ENCODE measurements at regions not wholly inside any gene's neighbourhood (a gene's known extent, or its start where the extent isn't known, plus 50 kb on each side); places are given as distances from the start of the nearest gene placed in this dataset.

GRCh38 chr3:105944276-105944675, 75.5 kb upstream of the CBLB start:
- H3K4me3 Mint-ChIP-seq, result no peak overlapping the region
- Histone ChIP-seq H3K4me1 (ENCODE audit: control insufficient read depth in 1 of 2, extremely low read depth in 1 of 2, insufficient read depth in 2 of 2, low read length in 2 of 2) (no peaks in the 10 kb centered on the region), H3K9me3 (no peaks in the 10 kb centered on the region), H3K27ac (ENCODE audit: low read length) (no peak overlapping the region), H3K4me3 (ENCODE audit: control insufficient read depth in 1 of 2, extremely low read depth in 1 of 2, low read length in 1 of 2) (no peak overlapping the region), H3K27me3 (replicated peaks in 1 of 2; ENCODE audit: control insufficient read depth in 2 of 2, extremely low read depth in 1 of 2, insufficient read depth in 2 of 2, low read length in 1 of 2) (no peaks in the 10 kb centered on the region), H3K36me3 (ENCODE audit: control insufficient read depth in 2 of 2, extremely low read depth in 1 of 2, insufficient read depth in 1 of 2, low read length in 1 of 2) (no peaks in the 10 kb centered on the region)
- H3K9me3 Mint-ChIP-seq, result no peaks in the 10 kb centered on the region
- ATAC-seq (replicated peaks in 1 of 4) (no peak), DNase-seq (no peak)
- H3K27me3 Mint-ChIP-seq, result no peaks in the 10 kb centered on the region
- no peaks in the 10 kb centered on the region for H3K4me1 Mint-ChIP-seq
- ChIA-PET POLR2A (no interaction called here), CTCF (interaction anchor here in 1 of 2 donors (0.7 kb wide), 1 partner anchor 9 kb away, joined by 3 read pairs; no protein-coding TSS in a partner anchor)
- H3K27ac Mint-ChIP-seq, result no peak overlapping the region
- H3K36me3 Mint-ChIP-seq, result no peaks in the 10 kb centered on the region

- Mint-ChIP-seq H3K36me3 (no peaks in the 10 kb centered on the region), H3K27ac (no peak overlapping the region), H3K4me1 (no peaks in the 10 kb centered on the region), H3K27me3 (no peaks in the 10 kb centered on the region), H3K9me3 (no peaks in the 10 kb centered on the region), H3K4me3 (no peak overlapping the region)
- CTCF ChIA-PET, result interaction anchor here in 1 of 2 donors (0.7 kb wide), 1 partner anchor 10 kb away, joined by 3 read pairs; no protein-coding TSS in a partner anchor
- Histone ChIP-seq H3K4me1 (ENCODE audit: control insufficient read depth in 1 of 2, extremely low read depth in 1 of 2, insufficient read depth in 2 of 2, low read length in 2 of 2) (no peaks in the 10 kb centered on the region), H3K36me3 (ENCODE audit: control insufficient read depth in 2 of 2, extremely low read depth in 1 of 2, insufficient read depth in 1 of 2, low read length in 1 of 2) (no peaks in the 10 kb centered on the region), H3K9me3 (no peaks in the 10 kb centered on the region), H3K4me3 (ENCODE audit: control insufficient read depth in 1 of 2, extremely low read depth in 1 of 2, low read length in 1 of 2) (no peak overlapping the region), H3K27me3 (replicated peaks in 1 of 2; ENCODE audit: control insufficient read depth in 2 of 2, extremely low read depth in 1 of 2, insufficient read depth in 2 of 2, low read length in 1 of 2) (no peaks in the 10 kb centered on the region), H3K27ac (ENCODE audit: low read length) (no peak overlapping the region)
- ATAC-seq (replicated peaks in 1 of 4) (no peak), DNase-seq (no peak)
- POLR2A ChIA-PET, result no interaction called here
- 68% methylated on average over 2 of the region's 3 CpGs for WGBS (ENCODE audit: insufficient coverage)
Measured at GRCh38 chr3:105944721-105945120, 75.9 kb upstream of the CBLB start.

- no peaks in the 10 kb centered on the region for H3K36me3 Mint-ChIP-seq
- H3K4me3 Mint-ChIP-seq, result no peak overlapping the region
- CTCF ChIA-PET, result no interaction called here
- no peaks in the 10 kb centered on the region for H3K4me1 Mint-ChIP-seq
- Histone ChIP-seq H3K4me1 (ENCODE audit: control insufficient read depth in 1 of 2, extremely low read depth in 1 of 2, insufficient read depth in 2 of 2, low read length in 2 of 2) (no peaks in the 10 kb centered on the region), H3K9me3 (no peaks in the 10 kb centered on the region), H3K4me3 (ENCODE audit: control insufficient read depth in 1 of 2, extremely low read depth in 1 of 2, low read length in 1 of 2) (no peak overlapping the region), H3K27me3 (replicated peaks in 1 of 2; ENCODE audit: control insufficient read depth in 2 of 2, extremely low read depth in 1 of 2, insufficient read depth in 2 of 2, low read length in 1 of 2) (no peaks in the 10 kb centered on the region), H3K36me3 (ENCODE audit: control insufficient read depth in 2 of 2, extremely low read depth in 1 of 2, insufficient read depth in 1 of 2, low read length in 1 of 2) (no peaks in the 10 kb centered on the region), H3K27ac (ENCODE audit: low read length) (no peak overlapping the region)
- no peaks in the 10 kb centered on the region for H3K9me3 Mint-ChIP-seq
- POLR2A ChIA-PET, result interaction anchor here in 1 of 2 donors (0.6 kb wide), 1 partner anchor 507 kb away, joined by 7 read pairs; no protein-coding TSS in a partner anchor
- DNase-seq (no peak), ATAC-seq (replicated peaks in 1 of 4) (no peak)
- no peaks in the 10 kb centered on the region for H3K27me3 Mint-ChIP-seq
- WGBS (ENCODE audit: insufficient coverage), result no CpG with 5 or more reads among the region's 2 CpGs
- H3K27ac Mint-ChIP-seq, result no peak overlapping the region
Measured at GRCh38 chr3:105948101-105948500, 79.3 kb upstream of the CBLB start.

GRCh38 chr3:105950881-105951600, 82.2 kb upstream of the CBLB start:
- Mint-ChIP-seq H3K4me3 (no peak overlapping the region), H3K27me3 (no peaks in the 10 kb centered on the region), H3K4me1 (no peaks in the 10 kb centered on the region), H3K27ac (no peak overlapping the region), H3K36me3 (no peaks in the 10 kb centered on the region), H3K9me3 (no peaks in the 10 kb centered on the region)
- Histone ChIP-seq H3K27me3 (replicated peaks in 1 of 2; ENCODE audit: control insufficient read depth in 2 of 2, extremely low read depth in 1 of 2, insufficient read depth in 2 of 2, low read length in 1 of 2) (no peaks in the 10 kb centered on the region), H3K27ac (ENCODE audit: low read length) (no peak overlapping the region), H3K4me3 (ENCODE audit: control insufficient read depth in 1 of 2, extremely low read depth in 1 of 2, low read length in 1 of 2) (no peak overlapping the region), H3K9me3 (no peaks in the 10 kb centered on the region), H3K4me1 (ENCODE audit: control insufficient read depth in 1 of 2, extremely low read depth in 1 of 2, insufficient read depth in 2 of 2, low read length in 2 of 2) (no peaks in the 10 kb centered on the region), H3K36me3 (ENCODE audit: control insufficient read depth in 2 of 2, extremely low read depth in 1 of 2, insufficient read depth in 1 of 2, low read length in 1 of 2) (no peaks in the 10 kb centered on the region)
- DNase-seq (no peak), ATAC-seq (replicated peaks in 1 of 4) (no peak)
- ChIA-PET POLR2A (no interaction called here), CTCF (no interaction called here)
- no CpG with 5 or more reads among the region's 2 CpGs for WGBS (ENCODE audit: insufficient coverage)

GRCh38 chr3:105953831-105954230, 85.0 kb upstream of the CBLB start:
- Mint-ChIP-seq H3K4me1 (no peaks in the 10 kb centered on the region), H3K27me3 (no peaks in the 10 kb centered on the region), H3K27ac (no peak overlapping the region), H3K4me3 (no peak overlapping the region), H3K36me3 (no peaks in the 10 kb centered on the region), H3K9me3 (no peaks in the 10 kb centered on the region)
- ChIA-PET POLR2A (no interaction called here), CTCF (no interaction called here)
- Histone ChIP-seq H3K36me3 (ENCODE audit: control insufficient read depth in 2 of 2, extremely low read depth in 1 of 2, insufficient read depth in 1 of 2, low read length in 1 of 2) (no peaks in the 10 kb centered on the region), H3K9me3 (no peaks in the 10 kb centered on the region), H3K27ac (ENCODE audit: low read length) (no peak overlapping the region), H3K27me3 (replicated peaks in 1 of 2; ENCODE audit: control insufficient read depth in 2 of 2, extremely low read depth in 1 of 2, insufficient read depth in 2 of 2, low read length in 1 of 2) (no peaks in the 10 kb centered on the region), H3K4me1 (ENCODE audit: control insufficient read depth in 1 of 2, extremely low read depth in 1 of 2, insufficient read depth in 2 of 2, low read length in 2 of 2) (no peaks in the 10 kb centered on the region), H3K4me3 (ENCODE audit: control insufficient read depth in 1 of 2, extremely low read depth in 1 of 2, low read length in 1 of 2) (no peak overlapping the region)
- ATAC-seq (replicated peaks in 1 of 4) (no peak), DNase-seq (no peak)
- no CpG with 5 or more reads among the region's 1 CpG for WGBS (ENCODE audit: insufficient coverage)

- no peaks in the 10 kb centered on the region for H3K36me3 Mint-ChIP-seq
- no peaks in the 10 kb centered on the region for H3K27me3 ChIP-seq (replicated peaks in 1 of 2; ENCODE audit: control insufficient read depth in 2 of 2, extremely low read depth in 1 of 2, insufficient read depth in 2 of 2, low read length in 1 of 2)
- no peak overlapping the region for H3K27ac ChIP-seq (ENCODE audit: low read length)
- H3K4me1 ChIP-seq (ENCODE audit: control insufficient read depth in 1 of 2, extremely low read depth in 1 of 2, insufficient read depth in 2 of 2, low read length in 2 of 2), result no peaks in the 10 kb centered on the region
- ATAC-seq (replicated peaks in 1 of 4) (no peak), DNase-seq (no peak)
- H3K9me3 ChIP-seq, result no peaks in the 10 kb centered on the region
- H3K9me3 Mint-ChIP-seq, result peaks cover 0 to under 1% (median 0%) of the 10 kb centered on the region in 3 donors
- POLR2A ChIA-PET, result no interaction called here
- CTCF ChIA-PET, result interaction anchor here in 1 of 2 donors (0.6 kb wide), 1 partner anchor 289 kb away, joined by 3 read pairs; no protein-coding TSS in a partner anchor
- WGBS (ENCODE audit: insufficient coverage), result no CpG with 5 or more reads among the region's 1 CpG
- H3K4me1 Mint-ChIP-seq, result no peaks in the 10 kb centered on the region
- no peak overlapping the region for H3K4me3 Mint-ChIP-seq
- H3K36me3 ChIP-seq (ENCODE audit: control insufficient read depth in 2 of 2, extremely low read depth in 1 of 2, insufficient read depth in 1 of 2, low read length in 1 of 2), result no peaks in the 10 kb centered on the region
- no peak overlapping the region for H3K4me3 ChIP-seq (ENCODE audit: control insufficient read depth in 1 of 2, extremely low read depth in 1 of 2, low read length in 1 of 2)
- H3K27me3 Mint-ChIP-seq, result no peaks in the 10 kb centered on the region
- H3K27ac Mint-ChIP-seq, result no peak overlapping the region
Measured at GRCh38 chr3:105956306-105956705, 87.5 kb upstream of the CBLB start.

- Histone ChIP-seq H3K4me3 (ENCODE audit: control insufficient read depth in 1 of 2, extremely low read depth in 1 of 2, low read length in 1 of 2) (no peak overlapping the region), H3K27me3 (replicated peaks in 1 of 2; ENCODE audit: control insufficient read depth in 2 of 2, extremely low read depth in 1 of 2, insufficient read depth in 2 of 2, low read length in 1 of 2) (no peaks in the 10 kb centered on the region), H3K9me3 (no peaks in the 10 kb centered on the region), H3K4me1 (ENCODE audit: control insufficient read depth in 1 of 2, extremely low read depth in 1 of 2, insufficient read depth in 2 of 2, low read length in 2 of 2) (no peaks in the 10 kb centered on the region), H3K36me3 (ENCODE audit: control insufficient read depth in 2 of 2, extremely low read depth in 1 of 2, insufficient read depth in 1 of 2, low read length in 1 of 2) (no peaks in the 10 kb centered on the region), H3K27ac (ENCODE audit: low read length) (no peak overlapping the region)
- peaks cover 0 to 3% (median 0%) of the 10 kb centered on the region in 3 donors for H3K9me3 Mint-ChIP-seq
- H3K36me3 Mint-ChIP-seq, result no peaks in the 10 kb centered on the region
- no peaks in the 10 kb centered on the region for H3K27me3 Mint-ChIP-seq
- ATAC-seq (replicated peaks in 1 of 4), result no peak
- POLR2A ChIA-PET, result no interaction called here
- no peak for DNase-seq
- no peak overlapping the region for H3K4me3 Mint-ChIP-seq
- no peak overlapping the region for H3K27ac Mint-ChIP-seq
- H3K4me1 Mint-ChIP-seq, result no peaks in the 10 kb centered on the region
- 100% methylated on average over 2 of the region's 5 CpGs for WGBS (ENCODE audit: insufficient coverage)
- CTCF ChIA-PET, result no interaction called here
Measured at GRCh38 chr3:105957722-105958121, 88.9 kb upstream of the CBLB start.
